GM23338 (cell line): ENCODE measurements at regions not wholly inside any gene's neighbourhood (a gene's known extent, or its start where the extent isn't known, plus 50 kb on each side); places are given as distances from the start of the nearest gene placed in this dataset.

Experiments used
- ATAC-seq: fragments of 200-7000 bp; cut with Tn5 transposase; 3 replicates; pipeline ENCODE4 v1.9.1; 2020
- DNase-seq: peaks from one replicate; pipeline ENCODE4 v3.0.0-alpha.2; 2015; ENCODE audit warnings: low spot score
- H2AFZ ChIP-seq: fragments of 200-600 bp; sonication (generic); 2 replicates; pipeline ENCODE4 v1.8.0; 2016; ENCODE audit warnings: antibody characterized with exemption, mild to moderate bottlenecking, moderate library complexity
- H3F3A ChIP-seq: fragments of 200-600 bp; sonication (generic); replicated peaks from 2 replicates; pipeline ENCODE4 v1.8.0; 2017; ENCODE audit warnings: antibody characterized with exemption, mixed run types, low read depth
- H3K27ac ChIP-seq: fragments of 200-600 bp; sonication (generic); 2 replicates; pipeline ENCODE4 v1.6.1; 2016; ENCODE audit warnings: low read depth
- H3K27me3 ChIP-seq: fragments of 200-600 bp; sonication (generic); 2 replicates; pipeline ENCODE4 v1.8.0; 2016; ENCODE audit warnings: mild to moderate bottlenecking, mixed run types, moderate library complexity; ENCODE audit not compliant: insufficient read depth
- H3K36me3 ChIP-seq: fragments of 200-600 bp; sonication (generic); 2 replicates; pipeline ENCODE4 v1.8.0; 2016; ENCODE audit warnings: mild to moderate bottlenecking; ENCODE audit not compliant: insufficient read depth
- H3K4me1 ChIP-seq: fragments of 200-600 bp; sonication (generic); 2 replicates; pipeline ENCODE4 v1.8.0; 2016; ENCODE audit warnings: mild to moderate bottlenecking, moderate library complexity; ENCODE audit not compliant: insufficient read depth
- H3K4me2 ChIP-seq: fragments of 200-600 bp; sonication (generic); 2 replicates; pipeline ENCODE4 v1.7.1; 2017; ENCODE audit warnings: mixed run types
- H3K4me3 ChIP-seq: fragments of 200-600 bp; sonication (generic); 2 replicates; pipeline ENCODE4 v1.6.1; 2016; ENCODE audit warnings: mixed run types
- H3K79me2 ChIP-seq: fragments of 200-600 bp; sonication (generic); replicated peaks from 2 replicates; pipeline ENCODE4 v1.8.0; 2017; ENCODE audit warnings: mild to moderate bottlenecking; ENCODE audit not compliant: insufficient read depth
- H3K9me2 ChIP-seq: fragments of 200-600 bp; sonication (generic); 2 replicates; pipeline ENCODE4 v1.8.0; 2017; ENCODE audit not compliant: insufficient read depth
- H4K20me1 ChIP-seq: fragments of 200-600 bp; sonication (generic); replicated peaks from 2 replicates; pipeline ENCODE4 v1.8.0; 2017; ENCODE audit warnings: mild to moderate bottlenecking; ENCODE audit not compliant: insufficient read depth
- H3K27ac Mint-ChIP-seq: 2 replicates; pipeline ENCODE4 v1.8.0; 2020; ENCODE audit warnings: inconsistent platforms, mild to moderate bottlenecking, moderate library complexity, mixed read lengths
- H3K27me3 Mint-ChIP-seq: 3 replicates; pipeline ENCODE4 v1.8.0; 2022; ENCODE audit warnings: low read depth, mild to moderate bottlenecking, moderate library complexity, mixed read lengths, inconsistent platforms; ENCODE audit not compliant: insufficient read depth, poor library complexity
- H3K36me3 Mint-ChIP-seq: 3 replicates; pipeline ENCODE4 v1.8.0; 2021; ENCODE audit warnings: low read depth, mild to moderate bottlenecking, inconsistent platforms, moderate library complexity, mixed read lengths
- H3K4me1 Mint-ChIP-seq: 3 replicates; pipeline ENCODE4 v1.8.0; 2020; ENCODE audit warnings: mild to moderate bottlenecking, inconsistent platforms, mixed read lengths
- H3K4me3 Mint-ChIP-seq: 3 replicates; pipeline ENCODE4 v1.8.0; 2021; ENCODE audit warnings: moderate library complexity, mild to moderate bottlenecking, inconsistent platforms, mixed read lengths
- H3K9me3 Mint-ChIP-seq: 3 replicates; pipeline ENCODE4 v1.8.0; 2020; ENCODE audit warnings: moderate library complexity, mild to moderate bottlenecking, inconsistent platforms, mixed read lengths
- CREB1 ChIP-seq: fragments of 250-450 bp; sonication (Bioruptor Pico); IDR thresholded peaks from 2 replicates; pipeline ENCODE4 v1.5.0; 2020; ENCODE audit warnings: low read depth, mild to moderate bottlenecking, moderate library complexity
- EZH2 ChIP-seq: fragments of 200-600 bp; sonication (generic); IDR thresholded peaks from one replicate; pipeline ENCODE4 v1.8.0; 2017; ENCODE audit warnings: antibody characterized with exemption, mild to moderate bottlenecking, low read depth; ENCODE audit not compliant: unreplicated experiment
- EZH2phosphoT487 ChIP-seq: fragments of 200-600 bp; sonication (generic); IDR thresholded peaks from one replicate; pipeline ENCODE4 v1.8.1; 2018; ENCODE audit warnings: antibody characterized with exemption; ENCODE audit not compliant: unreplicated experiment
- JUNB ChIP-seq: IDR thresholded peaks from one replicate; pipeline ENCODE4 v1.6.1; 2016; ENCODE audit warnings: antibody characterized with exemption; ENCODE audit not compliant: unreplicated experiment
- NANOG ChIP-seq: IDR thresholded peaks from 2 replicates; pipeline ENCODE4 v1.6.1; 2016; ENCODE audit warnings: antibody characterized with exemption, borderline replicate concordance
- POLR2AphosphoS5 ChIP-seq: IDR thresholded peaks from 2 replicates; pipeline ENCODE4 v1.6.1; 2016; ENCODE audit warnings: antibody characterized with exemption, low read depth
- STAT1 ChIP-seq: IDR thresholded peaks from one replicate; pipeline ENCODE4 v1.6.1; 2016; ENCODE audit warnings: antibody characterized with exemption; ENCODE audit not compliant: unreplicated experiment
- ZNF114 ChIP-seq: fragments of 250-450 bp; sonication (Bioruptor Pico); IDR thresholded peaks from 2 replicates; pipeline ENCODE4 v1.5.0; 2020; ENCODE audit warnings: mild to moderate bottlenecking, moderate library complexity
- ZNF331 ChIP-seq: fragments of 250-450 bp; sonication (Bioruptor Pico); IDR thresholded peaks from 2 replicates; pipeline ENCODE4 v1.5.0; 2020; ENCODE audit warnings: low read depth, mild to moderate bottlenecking, moderate library complexity
- TF ChIP-seq, protein P1 (sequence below): fragments of 250-450 bp; sonication (Bioruptor Pico); IDR thresholded peaks from 2 replicates; pipeline ENCODE4 v1.5.0; 2020; ENCODE audit warnings: mild to moderate bottlenecking, moderate library complexity
- TF ChIP-seq, protein P2 (sequence below): IDR thresholded peaks from one replicate; pipeline ENCODE4 v1.6.1; 2018; ENCODE audit warnings: antibody characterized with exemption; ENCODE audit not compliant: unreplicated experiment
- TF ChIP-seq, protein P3 (sequence below): IDR thresholded peaks from 2 replicates; pipeline ENCODE4 v1.6.1; 2016; ENCODE audit warnings: antibody characterized with exemption
- TF ChIP-seq, protein P4 (sequence below), 2 experiments: fragments of 200-600 bp in 1 of 2; sonication (generic) in 1 of 2; conservative IDR thresholded peaks; 2 replicates each; pipeline versions ENCODE4 v1.5.1 to v1.6.1; 2016 to 2017; ENCODE audit warnings: antibody characterized with exemption in 2 of 2, low read depth in 2 of 2, mild to moderate bottlenecking in 2 of 2, moderate library complexity in 1 of 2

DNA sequence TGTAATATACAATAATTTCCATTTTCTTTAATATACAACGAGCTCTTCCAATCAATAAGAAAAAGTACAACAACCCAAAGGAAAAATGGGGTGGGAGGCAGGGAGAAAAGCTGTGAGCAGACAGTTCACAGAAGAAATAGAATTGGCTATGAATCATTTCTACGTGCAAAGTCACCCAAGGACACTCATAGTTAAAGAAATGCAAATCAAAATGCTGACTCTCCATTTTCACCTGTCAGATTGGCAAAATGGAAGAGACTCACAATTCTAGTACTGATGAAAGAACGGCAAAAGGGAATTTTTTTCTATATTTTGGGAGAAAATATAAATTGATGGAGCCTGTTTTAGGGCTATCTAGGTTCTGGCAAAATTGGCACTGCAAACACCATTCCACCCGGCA, 116.3 kb upstream of the MEF2A start:
- Histone ChIP-seq H3F3A (no peaks in the 10 kb centered on the region), H3K36me3 (no peaks in the 10 kb centered on the region), H3K4me1 (no peaks in the 10 kb centered on the region), H2AFZ (no peak overlapping the region), H3K27me3 (no peaks in the 10 kb centered on the region), H3K9me2 (no peaks in the 10 kb centered on the region), H3K4me3 (no peak overlapping the region), H3K27ac (no peak overlapping the region), H3K4me2 (no peak overlapping the region), H3K79me2 (no peaks in the 10 kb centered on the region), H4K20me1 (no peaks in the 10 kb centered on the region)
- DNase-seq (no peak), ATAC-seq (no peak)
- Mint-ChIP-seq H3K27me3 (peaks cover 10% of the 10 kb centered on the region), H3K36me3 (no peaks in the 10 kb centered on the region; the same call in 2 of the 3 replicates), H3K9me3 (0 out of 3 replicates have a peak, but pooled peaks cover 4% of the 10 kb centered on the region), H3K27ac (no peak overlapping the region), H3K4me1 (peaks cover 6% of the 10 kb centered on the region), H3K4me3 (no peak overlapping the region)
- no peak for TF ChIP-seq POLR2AphosphoS5
- TF ChIP-seq, protein P1, sequence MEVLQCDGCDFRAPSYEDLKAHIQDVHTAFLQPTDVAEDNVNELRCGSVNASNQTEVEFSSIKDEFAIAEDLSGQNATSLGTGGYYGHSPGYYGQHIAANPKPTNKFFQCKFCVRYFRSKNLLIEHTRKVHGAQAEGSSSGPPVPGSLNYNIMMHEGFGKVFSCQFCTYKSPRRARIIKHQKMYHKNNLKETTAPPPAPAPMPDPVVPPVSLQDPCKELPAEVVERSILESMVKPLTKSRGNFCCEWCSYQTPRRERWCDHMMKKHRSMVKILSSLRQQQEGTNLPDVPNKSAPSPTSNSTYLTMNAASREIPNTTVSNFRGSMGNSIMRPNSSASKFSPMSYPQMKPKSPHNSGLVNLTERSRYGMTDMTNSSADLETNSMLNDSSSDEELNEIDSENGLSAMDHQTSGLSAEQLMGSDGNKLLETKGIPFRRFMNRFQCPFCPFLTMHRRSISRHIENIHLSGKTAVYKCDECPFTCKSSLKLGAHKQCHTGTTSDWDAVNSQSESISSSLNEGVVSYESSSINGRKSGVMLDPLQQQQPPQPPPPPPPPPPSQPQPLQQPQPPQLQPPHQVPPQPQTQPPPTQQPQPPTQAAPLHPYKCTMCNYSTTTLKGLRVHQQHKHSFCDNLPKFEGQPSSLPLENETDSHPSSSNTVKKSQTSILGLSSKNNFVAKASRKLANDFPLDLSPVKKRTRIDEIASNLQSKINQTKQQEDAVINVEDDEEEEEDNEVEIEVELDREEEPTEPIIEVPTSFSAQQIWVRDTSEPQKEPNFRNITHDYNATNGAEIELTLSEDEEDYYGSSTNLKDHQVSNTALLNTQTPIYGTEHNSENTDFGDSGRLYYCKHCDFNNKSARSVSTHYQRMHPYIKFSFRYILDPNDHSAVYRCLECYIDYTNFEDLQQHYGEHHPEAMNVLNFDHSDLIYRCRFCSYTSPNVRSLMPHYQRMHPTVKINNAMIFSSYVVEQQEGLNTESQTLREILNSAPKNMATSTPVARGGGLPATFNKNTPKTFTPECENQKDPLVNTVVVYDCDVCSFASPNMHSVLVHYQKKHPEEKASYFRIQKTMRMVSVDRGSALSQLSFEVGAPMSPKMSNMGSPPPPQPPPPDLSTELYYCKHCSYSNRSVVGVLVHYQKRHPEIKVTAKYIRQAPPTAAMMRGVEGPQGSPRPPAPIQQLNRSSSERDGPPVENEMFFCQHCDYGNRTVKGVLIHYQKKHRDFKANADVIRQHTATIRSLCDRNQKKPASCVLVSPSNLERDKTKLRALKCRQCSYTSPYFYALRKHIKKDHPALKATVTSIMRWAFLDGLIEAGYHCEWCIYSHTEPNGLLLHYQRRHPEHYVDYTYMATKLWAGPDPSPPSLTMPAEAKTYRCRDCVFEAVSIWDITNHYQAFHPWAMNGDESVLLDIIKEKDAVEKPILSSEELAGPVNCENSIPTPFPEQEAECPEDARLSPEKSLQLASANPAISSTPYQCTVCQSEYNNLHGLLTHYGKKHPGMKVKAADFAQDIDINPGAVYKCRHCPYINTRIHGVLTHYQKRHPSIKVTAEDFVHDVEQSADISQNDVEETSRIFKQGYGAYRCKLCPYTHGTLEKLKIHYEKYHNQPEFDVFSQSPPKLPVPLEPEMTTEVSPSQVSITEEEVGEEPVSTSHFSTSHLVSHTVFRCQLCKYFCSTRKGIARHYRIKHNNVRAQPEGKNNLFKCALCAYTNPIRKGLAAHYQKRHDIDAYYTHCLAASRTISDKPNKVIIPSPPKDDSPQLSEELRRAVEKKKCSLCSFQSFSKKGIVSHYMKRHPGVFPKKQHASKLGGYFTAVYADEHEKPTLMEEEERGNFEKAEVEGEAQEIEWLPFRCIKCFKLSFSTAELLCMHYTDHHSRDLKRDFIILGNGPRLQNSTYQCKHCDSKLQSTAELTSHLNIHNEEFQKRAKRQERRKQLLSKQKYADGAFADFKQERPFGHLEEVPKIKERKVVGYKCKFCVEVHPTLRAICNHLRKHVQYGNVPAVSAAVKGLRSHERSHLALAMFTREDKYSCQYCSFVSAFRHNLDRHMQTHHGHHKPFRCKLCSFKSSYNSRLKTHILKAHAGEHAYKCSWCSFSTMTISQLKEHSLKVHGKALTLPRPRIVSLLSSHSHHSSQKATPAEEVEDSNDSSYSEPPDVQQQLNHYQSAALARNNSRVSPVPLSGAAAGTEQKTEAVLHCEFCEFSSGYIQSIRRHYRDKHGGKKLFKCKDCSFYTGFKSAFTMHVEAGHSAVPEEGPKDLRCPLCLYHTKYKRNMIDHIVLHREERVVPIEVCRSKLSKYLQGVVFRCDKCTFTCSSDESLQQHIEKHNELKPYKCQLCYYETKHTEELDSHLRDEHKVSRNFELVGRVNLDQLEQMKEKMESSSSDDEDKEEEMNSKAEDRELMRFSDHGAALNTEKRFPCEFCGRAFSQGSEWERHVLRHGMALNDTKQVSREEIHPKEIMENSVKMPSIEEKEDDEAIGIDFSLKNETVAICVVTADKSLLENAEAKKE: no peak
- TF ChIP-seq EZH2phosphoT487: no peak
- no peak for TF ChIP-seq JUNB
- TF ChIP-seq, protein P2, sequence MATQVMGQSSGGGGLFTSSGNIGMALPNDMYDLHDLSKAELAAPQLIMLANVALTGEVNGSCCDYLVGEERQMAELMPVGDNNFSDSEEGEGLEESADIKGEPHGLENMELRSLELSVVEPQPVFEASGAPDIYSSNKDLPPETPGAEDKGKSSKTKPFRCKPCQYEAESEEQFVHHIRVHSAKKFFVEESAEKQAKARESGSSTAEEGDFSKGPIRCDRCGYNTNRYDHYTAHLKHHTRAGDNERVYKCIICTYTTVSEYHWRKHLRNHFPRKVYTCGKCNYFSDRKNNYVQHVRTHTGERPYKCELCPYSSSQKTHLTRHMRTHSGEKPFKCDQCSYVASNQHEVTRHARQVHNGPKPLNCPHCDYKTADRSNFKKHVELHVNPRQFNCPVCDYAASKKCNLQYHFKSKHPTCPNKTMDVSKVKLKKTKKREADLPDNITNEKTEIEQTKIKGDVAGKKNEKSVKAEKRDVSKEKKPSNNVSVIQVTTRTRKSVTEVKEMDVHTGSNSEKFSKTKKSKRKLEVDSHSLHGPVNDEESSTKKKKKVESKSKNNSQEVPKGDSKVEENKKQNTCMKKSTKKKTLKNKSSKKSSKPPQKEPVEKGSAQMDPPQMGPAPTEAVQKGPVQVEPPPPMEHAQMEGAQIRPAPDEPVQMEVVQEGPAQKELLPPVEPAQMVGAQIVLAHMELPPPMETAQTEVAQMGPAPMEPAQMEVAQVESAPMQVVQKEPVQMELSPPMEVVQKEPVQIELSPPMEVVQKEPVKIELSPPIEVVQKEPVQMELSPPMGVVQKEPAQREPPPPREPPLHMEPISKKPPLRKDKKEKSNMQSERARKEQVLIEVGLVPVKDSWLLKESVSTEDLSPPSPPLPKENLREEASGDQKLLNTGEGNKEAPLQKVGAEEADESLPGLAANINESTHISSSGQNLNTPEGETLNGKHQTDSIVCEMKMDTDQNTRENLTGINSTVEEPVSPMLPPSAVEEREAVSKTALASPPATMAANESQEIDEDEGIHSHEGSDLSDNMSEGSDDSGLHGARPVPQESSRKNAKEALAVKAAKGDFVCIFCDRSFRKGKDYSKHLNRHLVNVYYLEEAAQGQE: no peak
- no peak for TF ChIP-seq ZNF331 (CRISPR knock-in tag)
- no peak for TF ChIP-seq STAT1
- TF ChIP-seq EZH2: no peak
- TF ChIP-seq, protein P3, sequence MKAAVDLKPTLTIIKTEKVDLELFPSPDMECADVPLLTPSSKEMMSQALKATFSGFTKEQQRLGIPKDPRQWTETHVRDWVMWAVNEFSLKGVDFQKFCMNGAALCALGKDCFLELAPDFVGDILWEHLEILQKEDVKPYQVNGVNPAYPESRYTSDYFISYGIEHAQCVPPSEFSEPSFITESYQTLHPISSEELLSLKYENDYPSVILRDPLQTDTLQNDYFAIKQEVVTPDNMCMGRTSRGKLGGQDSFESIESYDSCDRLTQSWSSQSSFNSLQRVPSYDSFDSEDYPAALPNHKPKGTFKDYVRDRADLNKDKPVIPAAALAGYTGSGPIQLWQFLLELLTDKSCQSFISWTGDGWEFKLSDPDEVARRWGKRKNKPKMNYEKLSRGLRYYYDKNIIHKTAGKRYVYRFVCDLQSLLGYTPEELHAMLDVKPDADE: no peak
- TF ChIP-seq NANOG: no peak
- TF ChIP-seq CREB1 (CRISPR knock-in tag): no peak
- TF ChIP-seq ZNF114 (CRISPR knock-in tag): no peak
- TF ChIP-seq, protein P4, sequence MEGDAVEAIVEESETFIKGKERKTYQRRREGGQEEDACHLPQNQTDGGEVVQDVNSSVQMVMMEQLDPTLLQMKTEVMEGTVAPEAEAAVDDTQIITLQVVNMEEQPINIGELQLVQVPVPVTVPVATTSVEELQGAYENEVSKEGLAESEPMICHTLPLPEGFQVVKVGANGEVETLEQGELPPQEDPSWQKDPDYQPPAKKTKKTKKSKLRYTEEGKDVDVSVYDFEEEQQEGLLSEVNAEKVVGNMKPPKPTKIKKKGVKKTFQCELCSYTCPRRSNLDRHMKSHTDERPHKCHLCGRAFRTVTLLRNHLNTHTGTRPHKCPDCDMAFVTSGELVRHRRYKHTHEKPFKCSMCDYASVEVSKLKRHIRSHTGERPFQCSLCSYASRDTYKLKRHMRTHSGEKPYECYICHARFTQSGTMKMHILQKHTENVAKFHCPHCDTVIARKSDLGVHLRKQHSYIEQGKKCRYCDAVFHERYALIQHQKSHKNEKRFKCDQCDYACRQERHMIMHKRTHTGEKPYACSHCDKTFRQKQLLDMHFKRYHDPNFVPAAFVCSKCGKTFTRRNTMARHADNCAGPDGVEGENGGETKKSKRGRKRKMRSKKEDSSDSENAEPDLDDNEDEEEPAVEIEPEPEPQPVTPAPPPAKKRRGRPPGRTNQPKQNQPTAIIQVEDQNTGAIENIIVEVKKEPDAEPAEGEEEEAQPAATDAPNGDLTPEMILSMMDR (conservative IDR thresholded peaks at IDR 0.05; ENCODE audit: low read depth in 2 of 2): no peak
